ENCODE measurements at regions not wholly inside any gene's neighbourhood (a gene's known extent, or its start where the extent isn't known, plus 50 kb on each side); places are given as distances from the start of the nearest gene placed in this dataset.

DNA sequence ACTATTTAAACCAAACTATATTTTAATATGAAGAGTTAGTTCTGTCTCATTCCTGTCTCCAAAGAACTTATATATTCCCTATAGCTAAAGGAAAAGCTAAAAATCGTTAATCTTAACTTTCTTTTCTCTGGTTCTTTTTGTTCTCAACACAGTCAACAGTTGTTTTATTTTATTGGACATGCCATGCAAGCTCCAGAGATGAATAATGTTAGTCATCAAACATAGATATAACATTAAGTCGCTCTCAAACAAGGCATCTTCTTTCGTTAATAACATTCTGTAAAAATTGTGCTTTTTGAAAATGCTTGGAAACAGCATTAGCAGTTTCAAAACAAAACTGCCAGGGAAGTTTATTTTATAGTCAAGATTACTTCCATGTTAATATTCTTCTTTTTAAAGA lies 117.9 kb upstream of the GPM6A start:
- Histone ChIP-seq H3K4me3 (no peak overlapping the region), H3F3A (ENCODE audit: low read depth) (no peaks in the 10 kb centered on the region), H3K9me3 (ENCODE audit: low read depth) (no peaks in the 10 kb centered on the region), H2AFZ (replicated peaks) (no peak overlapping the region), H3K79me2 (ENCODE audit: low read depth) (no peaks in the 10 kb centered on the region), H3K27ac (no peak overlapping the region), H3K4me2 (no peak overlapping the region), H3K36me3 (no peaks in the 10 kb centered on the region), H3K9ac (no peak overlapping the region), H3K4me1 (no peaks in the 10 kb centered on the region), H4K20me1 (ENCODE audit: low read depth) (no peaks in the 10 kb centered on the region), H3K27me3 (no peaks in the 10 kb centered on the region)
- TF ChIP-seq EZH2 (IDR thresholded peaks at IDR 0.05), result no peak
- TF ChIP-seq EZH2phosphoT487 (IDR thresholded peaks at IDR 0.05), result no peak
- TF ChIP-seq, protein P1, sequence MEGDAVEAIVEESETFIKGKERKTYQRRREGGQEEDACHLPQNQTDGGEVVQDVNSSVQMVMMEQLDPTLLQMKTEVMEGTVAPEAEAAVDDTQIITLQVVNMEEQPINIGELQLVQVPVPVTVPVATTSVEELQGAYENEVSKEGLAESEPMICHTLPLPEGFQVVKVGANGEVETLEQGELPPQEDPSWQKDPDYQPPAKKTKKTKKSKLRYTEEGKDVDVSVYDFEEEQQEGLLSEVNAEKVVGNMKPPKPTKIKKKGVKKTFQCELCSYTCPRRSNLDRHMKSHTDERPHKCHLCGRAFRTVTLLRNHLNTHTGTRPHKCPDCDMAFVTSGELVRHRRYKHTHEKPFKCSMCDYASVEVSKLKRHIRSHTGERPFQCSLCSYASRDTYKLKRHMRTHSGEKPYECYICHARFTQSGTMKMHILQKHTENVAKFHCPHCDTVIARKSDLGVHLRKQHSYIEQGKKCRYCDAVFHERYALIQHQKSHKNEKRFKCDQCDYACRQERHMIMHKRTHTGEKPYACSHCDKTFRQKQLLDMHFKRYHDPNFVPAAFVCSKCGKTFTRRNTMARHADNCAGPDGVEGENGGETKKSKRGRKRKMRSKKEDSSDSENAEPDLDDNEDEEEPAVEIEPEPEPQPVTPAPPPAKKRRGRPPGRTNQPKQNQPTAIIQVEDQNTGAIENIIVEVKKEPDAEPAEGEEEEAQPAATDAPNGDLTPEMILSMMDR (IDR thresholded peaks at IDR 0.05), result no peak
- Mint-ChIP-seq H3K27ac (no peak overlapping the region), H3K36me3 (no peaks in the 10 kb centered on the region), H3K4me3 (no peak overlapping the region), H3K4me1 (peaks cover 2% of the 10 kb centered on the region), H3K27me3 (ENCODE audit: insufficient read depth, low read depth) (no peaks in the 10 kb centered on the region), H3K9me3 (no peaks in the 10 kb centered on the region)
- no peak for DNase-seq (ENCODE audit: low spot score)

DNA sequence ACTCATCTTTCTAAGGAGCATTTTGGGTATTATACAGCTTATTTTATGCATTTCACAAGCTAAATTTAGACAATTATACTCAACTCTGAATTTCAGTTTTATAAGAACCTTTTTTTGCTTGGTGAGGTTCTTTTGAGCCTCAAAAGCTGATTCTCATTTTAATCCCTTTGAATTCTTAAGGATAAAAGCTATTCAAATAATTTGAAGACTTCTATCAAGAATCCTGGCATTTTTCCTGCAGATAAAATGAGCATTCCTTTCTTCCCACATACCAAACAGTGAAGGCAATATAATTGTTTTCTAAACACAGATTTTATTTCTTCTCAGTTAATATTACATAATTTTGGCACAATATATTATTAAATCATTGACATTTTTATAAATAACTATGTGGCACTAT lies 118.4 kb upstream of the GPM6A start:
- no peak overlapping the region for H2AFZ ChIP-seq (replicated peaks)
- Mint-ChIP-seq H3K36me3 (no peaks in the 10 kb centered on the region), H3K4me3 (no peak overlapping the region), H3K9me3 (no peaks in the 10 kb centered on the region), H3K4me1 (peaks cover 2% of the 10 kb centered on the region), H3K27me3 (ENCODE audit: insufficient read depth, low read depth) (no peaks in the 10 kb centered on the region), H3K27ac (no peak overlapping the region)
- H3K36me3 ChIP-seq, result no peaks in the 10 kb centered on the region
- no peaks in the 10 kb centered on the region for H4K20me1 ChIP-seq (ENCODE audit: low read depth)
- no peaks in the 10 kb centered on the region for H3K4me1 ChIP-seq
- H3K27me3 ChIP-seq, result no peaks in the 10 kb centered on the region
- H3K27ac ChIP-seq, result no peak overlapping the region
- DNase-seq (ENCODE audit: low spot score), result no peak
- H3K79me2 ChIP-seq (ENCODE audit: low read depth), result no peaks in the 10 kb centered on the region
- H3K9me3 ChIP-seq (ENCODE audit: low read depth), result no peaks in the 10 kb centered on the region
- H3K4me3 ChIP-seq, result no peak overlapping the region
- H3K4me2 ChIP-seq, result no peak overlapping the region
- H3F3A ChIP-seq (ENCODE audit: low read depth), result no peaks in the 10 kb centered on the region
- no peak for TF ChIP-seq EZH2 (IDR thresholded peaks at IDR 0.05)
- TF ChIP-seq, protein P1 (IDR thresholded peaks at IDR 0.05), result no peak
- TF ChIP-seq EZH2phosphoT487 (IDR thresholded peaks at IDR 0.05), result no peak
- no peak overlapping the region for H3K9ac ChIP-seq

DNA sequence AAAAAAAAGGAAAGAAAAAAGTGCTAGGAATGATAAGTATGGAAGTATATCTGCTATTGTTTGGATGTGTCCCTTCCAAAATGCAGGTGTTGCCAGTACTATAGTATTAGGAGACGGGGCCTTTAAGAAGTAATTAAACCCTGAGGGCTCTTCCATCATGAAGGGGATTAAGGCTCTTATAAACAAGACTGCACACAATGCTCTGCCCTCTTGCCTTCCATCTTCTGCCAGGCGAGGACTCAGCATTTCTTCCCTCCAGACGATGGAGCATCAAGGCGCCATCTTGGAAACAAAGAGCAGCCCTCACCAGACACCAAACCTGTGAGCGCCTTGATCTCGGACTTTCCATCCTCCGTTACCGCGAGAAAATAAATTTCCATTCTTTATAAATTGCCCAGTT lies 120.1 kb upstream of the GPM6A start:
- no peak overlapping the region for H3K9ac ChIP-seq
- H3K4me2 ChIP-seq, result no peak overlapping the region
- no peak overlapping the region for H2AFZ ChIP-seq (replicated peaks)
- Mint-ChIP-seq H3K9me3 (no peaks in the 10 kb centered on the region), H3K4me3 (no peak overlapping the region), H3K36me3 (no peaks in the 10 kb centered on the region), H3K27me3 (ENCODE audit: insufficient read depth, low read depth) (no peaks in the 10 kb centered on the region), H3K27ac (no peak overlapping the region), H3K4me1 (peaks cover 2% of the 10 kb centered on the region)
- no peaks in the 10 kb centered on the region for H3K79me2 ChIP-seq (ENCODE audit: low read depth)
- no peak overlapping the region for H3K4me3 ChIP-seq
- no peaks in the 10 kb centered on the region for H3K36me3 ChIP-seq
- no peaks in the 10 kb centered on the region for H3K9me3 ChIP-seq (ENCODE audit: low read depth)
- H3K4me1 ChIP-seq, result no peaks in the 10 kb centered on the region
- H4K20me1 ChIP-seq (ENCODE audit: low read depth), result no peaks in the 10 kb centered on the region
- no peaks in the 10 kb centered on the region for H3K27me3 ChIP-seq
- no peaks in the 10 kb centered on the region for H3F3A ChIP-seq (ENCODE audit: low read depth)
- TF ChIP-seq, protein P1 (IDR thresholded peaks at IDR 0.05), result no peak
- TF ChIP-seq EZH2phosphoT487 (IDR thresholded peaks at IDR 0.05), result no peak
- TF ChIP-seq EZH2 (IDR thresholded peaks at IDR 0.05), result no peak
- no peak overlapping the region for H3K27ac ChIP-seq
- DNase-seq (ENCODE audit: low spot score), result no peak

DNA sequence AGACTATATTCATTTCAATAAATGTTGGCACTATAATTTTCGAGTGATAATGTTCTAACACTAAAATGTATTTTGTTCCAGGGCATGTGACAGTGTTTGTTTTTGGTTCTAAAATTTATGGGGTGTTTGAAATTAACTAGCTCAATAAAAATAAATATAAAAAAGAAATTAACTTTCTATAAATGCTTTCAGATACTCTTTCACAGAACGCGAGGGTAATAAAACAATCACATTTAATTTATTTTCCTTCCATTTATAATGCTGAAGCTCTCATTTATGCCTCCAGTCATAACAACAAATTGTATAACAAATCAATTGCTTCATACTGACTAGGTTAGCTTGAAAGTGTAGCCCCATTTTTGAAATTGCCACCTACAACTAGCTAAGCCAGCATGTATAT lies 122.4 kb upstream of the GPM6A start:
- Histone ChIP-seq H3K79me2 (ENCODE audit: low read depth) (no peaks in the 10 kb centered on the region), H3K27ac (no peak overlapping the region), H3F3A (ENCODE audit: low read depth) (no peaks in the 10 kb centered on the region), H3K36me3 (no peaks in the 10 kb centered on the region), H3K9ac (no peak overlapping the region), H3K9me3 (ENCODE audit: low read depth) (no peaks in the 10 kb centered on the region), H3K4me2 (no peak overlapping the region), H4K20me1 (ENCODE audit: low read depth) (no peaks in the 10 kb centered on the region), H3K27me3 (no peaks in the 10 kb centered on the region), H3K4me3 (no peak overlapping the region), H3K4me1 (no peaks in the 10 kb centered on the region), H2AFZ (replicated peaks) (no peak overlapping the region)
- H3K4me3 Mint-ChIP-seq, result no peak overlapping the region
- peaks cover under 1% of the 10 kb centered on the region for H3K4me1 Mint-ChIP-seq
- H3K36me3 Mint-ChIP-seq, result no peaks in the 10 kb centered on the region
- H3K27me3 Mint-ChIP-seq (ENCODE audit: insufficient read depth, low read depth), result no peaks in the 10 kb centered on the region
- TF ChIP-seq EZH2phosphoT487 (IDR thresholded peaks at IDR 0.05), result no peak
- TF ChIP-seq EZH2 (IDR thresholded peaks at IDR 0.05), result no peak
- TF ChIP-seq, protein P1 (IDR thresholded peaks at IDR 0.05), result no peak
- H3K27ac Mint-ChIP-seq, result no peak overlapping the region
- no peaks in the 10 kb centered on the region for H3K9me3 Mint-ChIP-seq
- no peak for DNase-seq (ENCODE audit: low spot score)
